Sciatic nerve (tissue), 2 donors: ENCODE measurements at regions not wholly inside any gene's neighbourhood (a gene's known extent, or its start where the extent isn't known, plus 50 kb on each side); places are given as distances from the start of the nearest gene placed in this dataset.

Source experiments
- ATAC-seq: fragments of 200-7000 bp; cut with Tn5 transposase; one replicate; pipeline ENCODE4 v1.9.1; 2020; ENCODE audit warnings: mild to moderate bottlenecking, moderate library complexity
- DNase-seq: peaks from one replicate; pipeline ENCODE4 v3.0.0-alpha.2; 2020; ENCODE audit warnings: low spot score
- intact Hi-C: fragments of 100-400 bp; cut with DNase I; formaldehyde crosslinking; loops from one replicate; pipeline ENCODE4 v1.14.2; 2022
- donor health status: DM: no; HTN: no; CAD: no.
- donor health status: DM: no; HTN: no; CAD: no.

DNA sequence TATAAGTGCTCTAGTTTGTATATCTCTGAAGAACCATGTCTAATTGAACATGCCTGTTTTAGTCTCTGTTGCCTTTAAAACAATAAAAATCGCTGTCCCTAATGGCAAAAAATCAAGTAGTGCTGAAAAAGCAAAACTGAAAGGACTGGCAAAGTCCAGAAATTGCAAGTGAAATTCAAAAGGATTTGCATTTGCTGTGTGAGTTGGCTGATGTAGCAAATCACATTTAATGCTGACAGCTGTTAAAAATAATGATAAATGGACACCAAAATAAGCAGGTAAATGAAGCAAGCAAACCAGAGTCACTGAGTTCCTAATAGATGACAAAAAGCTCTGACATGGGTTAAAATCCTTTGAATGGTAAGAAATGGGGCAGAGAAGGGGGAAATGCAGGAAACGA lies 874.1 kb downstream of the GRM8 start:
- ATAC-seq (no peak), DNase-seq (no peak)
- intact Hi-C loops = no loop called here

DNA sequence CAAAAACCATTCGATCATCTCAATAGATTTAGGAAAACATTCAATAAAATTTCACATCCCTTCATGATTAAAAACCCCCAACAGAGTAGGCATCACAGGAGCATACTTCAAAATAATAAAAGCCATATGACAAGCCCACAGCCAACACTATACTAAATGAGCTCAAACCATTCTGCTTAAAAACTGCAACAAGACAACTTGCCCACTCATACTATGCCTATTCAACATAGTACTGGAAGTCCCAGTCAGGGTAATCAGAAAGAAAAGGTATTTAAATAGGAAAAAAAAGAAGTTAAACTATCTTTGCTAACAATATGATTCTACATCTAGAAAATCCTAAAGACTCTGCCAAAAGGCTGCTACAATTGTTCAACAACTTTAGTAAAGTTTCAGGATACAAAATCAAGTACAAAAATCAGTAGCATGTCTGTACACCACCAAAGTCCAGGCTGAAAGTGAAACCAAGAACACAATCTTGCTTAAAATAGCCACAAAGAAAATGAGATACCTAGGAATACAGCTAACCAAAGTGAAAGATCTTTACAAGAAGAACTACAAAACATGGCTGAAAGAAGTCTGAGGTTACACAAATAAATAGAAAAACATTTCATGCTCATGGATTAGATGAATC lies 882.6 kb downstream of the GRM8 start:
- intact Hi-C loops = no loop called here
- DNase-seq (no peak), ATAC-seq (no peak)

DNA sequence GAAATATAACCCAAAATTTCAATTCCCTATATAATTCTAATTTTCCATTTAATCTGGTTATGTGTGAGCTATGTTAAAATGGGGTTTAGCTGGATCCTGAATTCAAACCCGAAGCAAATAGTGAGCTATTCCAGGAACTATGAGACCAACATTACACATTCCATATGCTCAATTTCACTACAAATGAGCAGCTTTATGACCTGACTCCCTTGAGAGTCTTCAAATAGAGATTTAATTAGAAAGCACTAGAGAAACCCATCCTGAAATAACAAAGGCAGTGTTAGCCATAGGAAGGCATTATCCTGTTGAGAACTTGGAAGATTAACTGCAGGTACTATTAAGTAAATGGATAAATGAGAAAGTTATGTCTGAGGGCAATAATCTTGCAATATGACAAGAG lies 890.0 kb downstream of the GRM8 start:
- ATAC-seq = no peak
- intact Hi-C loops = no loop called here

DNA sequence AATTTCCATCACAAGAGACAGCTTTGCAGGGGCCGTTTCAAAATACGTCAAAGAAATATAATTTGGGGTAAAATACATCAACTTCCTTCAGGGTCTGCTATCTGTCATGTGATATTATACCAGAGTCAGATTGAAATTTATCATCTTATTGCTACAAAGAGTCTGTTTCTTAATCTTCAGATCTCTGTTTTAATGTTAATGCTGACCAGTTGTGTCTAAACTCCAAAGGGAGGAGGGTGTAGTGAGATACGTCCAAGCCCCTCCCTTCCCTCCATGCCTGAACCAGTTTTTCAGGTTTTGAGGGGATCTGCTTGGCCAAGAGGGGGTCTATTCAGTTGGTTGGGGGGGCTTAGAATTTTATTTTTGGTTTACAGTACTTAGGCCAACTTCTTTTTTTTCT lies 891.6 kb downstream of the GRM8 start:
- ATAC-seq = no peak
- intact Hi-C loops = no loop called here
- DNase-seq = no peak

More for the DNA sequence above, 890.0 kb downstream of the GRM8 start:
- DNase-seq = no peak

DNA sequence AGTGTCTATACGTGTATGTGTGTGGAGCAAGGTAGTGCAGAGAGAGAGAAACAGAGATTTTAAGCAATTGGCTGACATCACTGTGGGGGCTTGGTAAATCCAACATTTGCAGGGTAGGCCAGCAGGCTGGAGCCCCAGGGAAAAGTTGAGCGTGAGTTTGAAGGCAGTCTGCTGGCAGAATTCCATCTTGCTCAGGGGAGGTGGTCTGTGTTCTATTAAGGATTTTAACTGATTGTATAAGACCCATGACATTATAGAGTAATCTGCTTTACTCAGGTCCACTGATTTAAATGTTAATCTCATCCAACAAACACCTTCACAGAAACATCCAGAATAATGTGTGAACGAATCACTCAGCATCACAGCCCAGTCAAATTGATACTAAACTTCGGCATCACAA lies 912.9 kb downstream of the GRM8 start:
- ATAC-seq (no peak), DNase-seq (no peak)
- intact Hi-C loops = no loop called here

DNA sequence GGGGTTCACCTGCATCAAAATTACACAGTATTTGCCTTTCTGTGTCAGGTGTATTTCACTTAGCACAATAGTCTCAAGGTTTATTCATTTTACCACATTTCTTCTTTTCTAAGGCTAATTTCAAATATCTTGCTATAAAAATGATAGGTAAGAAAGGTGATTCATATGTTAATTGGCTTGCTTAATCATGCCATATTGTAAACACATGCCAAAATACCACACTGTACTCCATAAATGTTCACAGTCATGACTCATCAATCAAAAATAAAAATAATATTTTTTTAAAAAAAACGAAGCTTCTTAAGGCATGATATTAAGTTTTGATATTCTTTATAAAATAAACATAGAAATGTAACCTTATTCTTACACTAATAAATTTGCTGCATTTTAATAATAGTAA lies 947.1 kb downstream of the GRM8 start:
- ATAC-seq = no peak
- DNase-seq = no peak
- intact Hi-C loops = no loop called here

DNA sequence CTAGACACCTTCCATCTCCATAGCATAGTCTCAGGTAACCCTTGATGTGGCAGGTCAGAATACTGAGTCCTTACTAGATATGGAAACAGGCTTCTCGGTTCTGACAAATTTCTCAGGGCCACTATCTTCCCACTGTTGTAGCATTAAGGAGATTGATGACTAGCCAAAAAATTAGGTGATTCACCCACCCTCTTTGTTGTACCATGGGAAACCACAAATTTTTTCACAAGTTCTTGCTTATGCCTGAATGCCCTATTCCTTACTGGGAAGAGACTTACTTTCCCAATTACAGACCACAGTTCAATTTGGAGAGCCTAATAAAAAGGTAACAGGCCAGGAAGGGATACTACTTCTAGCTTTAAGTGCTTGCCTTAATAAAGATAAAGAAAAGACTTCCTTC lies 948.8 kb downstream of the GRM8 start:
- no peak for ATAC-seq
- no peak for DNase-seq
- intact Hi-C loops = no loop called here

DNA sequence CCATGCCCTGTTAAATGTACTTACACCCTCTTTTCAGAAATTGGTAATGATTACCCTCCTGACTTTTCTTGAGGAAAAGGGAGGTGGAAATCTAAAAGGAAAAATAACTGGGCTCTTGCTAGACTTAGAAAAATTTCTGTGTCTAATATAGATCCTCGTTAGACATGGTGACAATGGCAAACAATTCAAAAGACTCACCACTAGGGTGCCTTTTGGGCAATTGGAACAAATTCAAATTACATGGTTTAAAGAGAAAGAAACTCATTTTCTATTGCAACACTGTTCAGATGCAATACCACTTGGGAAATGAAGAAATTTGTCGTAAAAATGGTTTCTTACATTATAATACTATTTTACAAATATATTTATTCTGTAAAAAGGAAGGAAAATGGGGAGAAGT lies 950.1 kb downstream of the GRM8 start:
- no peak for ATAC-seq
- intact Hi-C loops = no loop called here
- no peak for DNase-seq

DNA sequence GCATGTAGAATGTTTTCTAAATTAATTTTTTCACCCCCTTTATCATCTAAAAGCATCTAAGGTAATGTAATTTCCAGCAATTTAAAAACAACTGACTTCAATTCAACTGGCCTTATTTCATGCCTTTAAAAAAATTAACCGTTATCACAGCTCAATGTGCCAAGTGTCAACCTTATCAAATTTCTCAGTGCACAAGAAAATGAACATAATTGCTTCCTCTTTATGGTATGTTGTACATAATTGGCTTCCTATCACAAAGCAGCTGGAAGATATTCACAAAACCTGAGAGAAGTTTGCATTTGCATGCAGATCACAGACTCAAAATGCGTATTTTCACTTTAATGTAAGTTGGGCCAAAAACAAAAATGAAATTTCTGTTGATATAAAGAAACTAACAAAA lies 966.4 kb downstream of the GRM8 start:
- intact Hi-C loops = no loop called here
- no peak for ATAC-seq
- DNase-seq = no peak

DNA sequence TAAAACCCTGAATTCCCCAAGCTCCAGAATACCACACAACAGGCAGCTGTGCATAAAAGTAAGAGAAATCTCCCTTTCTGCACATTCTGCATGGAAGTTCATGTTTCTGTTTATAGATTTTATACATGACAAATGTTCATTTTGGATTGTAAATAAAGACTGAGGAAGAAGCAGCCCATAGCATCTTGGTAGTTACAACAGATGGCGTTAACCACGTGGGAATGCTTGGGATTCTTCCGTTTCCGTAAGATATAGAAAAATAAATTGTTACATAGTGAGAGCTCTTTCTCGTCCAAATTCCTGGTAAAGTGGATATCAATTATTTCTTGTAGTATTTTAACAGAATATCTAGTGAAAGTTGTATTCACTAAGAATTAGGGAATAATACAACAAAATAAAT lies 1016.5 kb downstream of the GRM8 start:
- DNase-seq = no peak
- ATAC-seq = no peak
- intact Hi-C loops = no loop called here

DNA sequence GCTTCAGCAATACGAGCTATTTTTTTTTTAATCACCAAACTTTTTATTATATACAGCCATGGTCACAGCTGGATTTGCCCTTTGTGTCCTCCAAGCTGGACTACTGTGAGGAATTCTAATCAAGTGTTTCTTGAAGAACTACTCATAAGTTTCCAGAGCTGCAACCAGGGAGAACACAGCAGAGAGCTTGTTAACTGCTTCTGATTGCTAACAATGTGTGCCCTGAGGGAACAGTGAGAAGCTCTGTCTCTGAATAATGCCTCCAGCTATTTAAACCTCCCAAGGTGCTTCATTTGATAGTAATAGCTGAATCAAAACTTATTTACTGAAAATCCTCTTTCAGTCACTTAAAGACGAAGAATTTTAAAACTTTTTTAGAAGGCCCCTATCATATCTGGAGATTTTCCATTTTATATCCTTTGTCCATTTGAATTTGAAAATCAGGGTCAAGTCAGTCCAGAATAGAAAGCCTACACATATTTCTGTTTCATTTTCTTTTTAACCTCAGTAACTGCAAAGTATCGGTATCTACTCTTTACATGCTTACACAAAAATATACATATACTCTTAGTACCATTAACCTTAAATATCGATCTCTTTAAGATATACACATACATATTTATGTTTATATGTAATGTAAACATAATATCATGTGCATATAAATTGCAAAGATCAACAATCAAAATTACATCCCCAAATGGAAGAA lies 1024.2 kb downstream of the GRM8 start:
- DNase-seq (no peak), ATAC-seq (no peak)
- intact Hi-C loops = no loop called here

DNA sequence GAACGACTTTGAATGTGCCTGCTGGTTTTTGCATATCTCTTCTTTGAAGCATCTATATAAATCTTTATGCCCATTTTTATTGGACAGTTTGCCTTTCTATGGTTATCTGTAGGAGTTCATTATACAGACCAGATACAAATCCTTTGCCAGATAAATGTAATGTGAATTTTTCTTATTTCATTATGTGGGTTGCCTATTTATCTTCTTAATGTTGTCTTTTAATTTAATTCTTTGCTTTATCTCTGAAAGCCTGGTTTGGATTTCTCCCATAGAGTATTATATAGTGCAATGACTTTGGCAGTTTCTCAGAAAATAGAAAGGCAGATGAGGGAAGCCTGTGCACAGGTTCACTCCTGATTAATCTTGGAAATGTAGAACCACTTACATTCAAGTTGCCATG lies 1025.1 kb downstream of the GRM8 start:
- intact Hi-C loops = no loop called here
- ATAC-seq (no peak), DNase-seq (no peak)

DNA sequence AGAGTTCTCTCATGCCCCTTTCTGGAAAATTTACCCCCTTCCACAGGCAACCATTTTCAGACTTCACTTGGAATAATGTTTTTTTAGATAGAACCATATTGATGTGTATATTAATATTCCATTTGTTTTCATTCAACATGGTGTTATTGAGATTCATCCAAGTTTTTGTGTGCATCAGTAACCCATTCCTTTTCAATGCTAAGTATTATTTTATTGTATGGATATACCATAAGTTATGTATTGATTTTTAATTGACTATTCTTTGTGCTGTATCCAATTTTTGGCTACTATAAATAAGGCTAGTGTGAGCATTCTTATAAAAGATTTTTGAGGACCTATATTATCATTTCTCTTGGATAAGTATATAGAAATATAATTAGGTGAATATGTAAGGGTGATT lies 1025.7 kb downstream of the GRM8 start:
- DNase-seq (no peak), ATAC-seq (no peak)
- intact Hi-C loops = no loop called here

DNA sequence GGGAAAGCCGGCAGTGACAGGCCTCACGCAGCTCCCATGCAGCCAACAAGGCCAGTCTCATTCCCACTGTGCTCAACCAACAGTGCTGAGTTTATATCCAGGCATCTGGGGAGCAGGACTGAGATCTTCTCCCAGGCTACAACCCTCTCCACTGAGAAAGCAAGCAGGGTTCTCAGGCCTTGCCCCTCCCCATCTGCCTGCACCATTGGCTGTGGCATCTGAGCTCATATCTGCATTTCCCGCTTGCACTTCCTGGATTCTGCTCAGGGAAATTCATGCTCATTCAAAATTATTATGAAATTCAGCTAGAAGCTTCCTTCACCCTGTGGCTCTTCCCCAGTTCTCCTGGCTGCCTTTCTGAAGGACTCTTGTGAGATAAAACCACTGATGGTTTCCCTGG lies 1029.0 kb downstream of the GRM8 start:
- intact Hi-C loops = no loop called here
- no peak for DNase-seq
- no peak for ATAC-seq

DNA sequence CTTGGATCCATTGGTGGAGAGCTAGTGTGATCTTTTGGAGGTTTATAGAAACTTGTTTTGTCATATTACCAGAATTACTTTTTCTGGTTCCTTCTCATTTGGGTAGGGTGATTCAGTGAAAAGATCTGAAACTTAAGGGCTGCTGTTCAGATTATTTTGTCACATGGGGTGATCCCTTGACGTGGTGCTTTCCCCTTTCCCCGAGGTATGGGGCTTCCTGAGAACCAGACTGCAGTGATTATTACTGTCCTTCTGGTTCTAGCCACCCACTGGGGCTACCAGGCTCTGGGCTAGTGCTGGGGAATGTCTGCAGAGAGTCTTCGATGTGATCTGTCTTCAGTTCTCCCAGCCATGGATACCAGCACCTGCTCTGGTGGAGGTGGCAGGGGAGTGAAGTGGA lies 1030.0 kb downstream of the GRM8 start:
- no peak for DNase-seq
- no peak for ATAC-seq
- intact Hi-C loops = no loop called here

DNA sequence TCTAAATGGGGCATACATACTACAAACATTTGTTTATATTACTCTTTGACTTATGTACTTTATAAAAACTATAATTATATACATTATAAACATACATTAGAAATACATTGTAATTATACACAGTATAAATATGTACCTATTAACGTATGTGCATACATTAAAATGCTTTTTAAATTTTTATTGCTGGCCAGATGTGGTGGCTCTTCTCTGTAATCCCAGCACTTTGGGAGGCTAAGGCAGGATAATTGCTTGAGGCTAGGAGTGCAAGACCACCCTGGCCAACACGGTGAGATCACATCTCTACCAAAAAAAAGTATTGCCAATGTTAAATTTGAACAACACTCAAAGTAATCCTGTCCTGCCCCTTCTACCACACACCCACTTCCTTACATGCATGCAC lies 1037.0 kb downstream of the GRM8 start:
- no peak for ATAC-seq
- intact Hi-C loops = no loop called here
- DNase-seq = no peak

DNA sequence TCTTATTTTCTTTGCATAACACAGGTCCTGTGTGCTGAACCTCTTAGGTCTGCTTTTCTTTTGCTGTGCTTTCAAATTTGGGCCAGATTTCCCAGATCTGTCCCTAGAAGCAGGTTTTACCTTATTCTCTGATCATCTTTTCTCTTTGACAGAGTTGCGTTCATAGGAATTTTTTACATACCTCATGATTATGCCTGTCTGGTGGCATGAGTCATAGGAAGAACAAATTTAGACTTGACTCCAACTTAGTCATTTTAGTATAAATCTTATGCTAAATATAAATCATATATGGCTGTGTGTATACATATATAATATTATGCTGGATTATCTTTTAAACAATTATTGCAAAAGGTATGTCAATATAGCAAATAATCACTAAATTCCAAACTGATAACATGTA lies 1038.9 kb downstream of the GRM8 start:
- DNase-seq = no peak
- intact Hi-C loops = no loop called here
- ATAC-seq = no peak

DNA sequence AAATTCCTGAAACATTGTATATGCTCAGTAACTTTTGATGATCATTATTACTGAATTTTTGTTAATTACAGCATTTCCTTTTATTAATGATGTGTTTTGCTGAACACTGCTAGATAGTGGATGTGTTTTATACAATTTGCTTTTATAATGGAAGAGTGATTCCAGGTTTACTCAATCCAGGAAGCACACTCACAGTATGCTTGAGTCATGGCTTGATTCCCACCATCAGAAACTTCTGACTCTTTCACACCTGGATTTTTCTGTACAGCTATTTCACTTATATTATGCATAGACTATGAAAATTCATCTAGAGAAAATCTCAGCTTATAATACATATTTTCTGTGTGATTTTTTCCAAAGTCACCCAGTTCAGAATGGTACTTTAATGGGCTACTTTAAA lies 1040.9 kb downstream of the GRM8 start:
- intact Hi-C loops = no loop called here
- ATAC-seq (no peak), DNase-seq (no peak)

DNA sequence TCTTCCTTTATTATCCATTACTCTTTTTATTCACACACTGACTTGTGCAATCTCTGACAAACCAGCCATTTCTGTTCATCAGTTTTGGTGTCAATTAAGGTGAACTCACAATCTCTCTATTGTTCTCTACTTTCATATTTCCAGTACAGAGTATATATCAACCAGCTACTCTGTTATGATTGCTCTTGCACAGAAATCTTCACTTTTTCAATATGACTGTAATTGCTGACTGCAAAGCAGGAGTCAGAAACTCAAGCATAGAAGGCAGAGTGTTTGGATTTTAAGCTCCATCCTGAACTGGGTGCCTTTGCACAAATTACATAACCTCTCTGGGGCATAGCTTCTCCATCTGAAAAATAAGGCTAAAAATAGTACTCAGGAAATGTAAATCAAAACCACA lies 1042.0 kb downstream of the GRM8 start:
- intact Hi-C loops = no loop called here

DNA sequence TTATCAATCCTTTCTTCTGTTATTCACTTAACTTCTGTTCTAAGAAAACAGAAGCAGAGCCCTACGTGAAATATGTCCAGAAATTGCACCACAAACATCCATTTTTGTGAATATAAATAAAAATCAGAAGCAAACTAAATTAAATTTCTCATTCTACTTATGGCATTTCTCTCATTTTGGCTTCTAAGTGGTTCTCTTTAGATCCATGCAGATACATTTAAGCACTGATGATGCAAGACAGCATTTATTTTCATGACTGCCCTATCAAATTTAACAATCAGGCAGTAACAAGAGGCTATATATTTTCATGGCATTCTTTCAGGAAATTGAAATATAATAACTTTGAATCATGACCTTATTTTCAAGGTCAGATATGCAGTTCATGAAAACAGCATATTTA lies 1049.6 kb downstream of the GRM8 start:
- DNase-seq = no peak
- ATAC-seq = no peak
- intact Hi-C loops = no loop called here

More for the DNA sequence above, 1042.0 kb downstream of the GRM8 start:
- no peak for DNase-seq
- ATAC-seq = no peak

DNA sequence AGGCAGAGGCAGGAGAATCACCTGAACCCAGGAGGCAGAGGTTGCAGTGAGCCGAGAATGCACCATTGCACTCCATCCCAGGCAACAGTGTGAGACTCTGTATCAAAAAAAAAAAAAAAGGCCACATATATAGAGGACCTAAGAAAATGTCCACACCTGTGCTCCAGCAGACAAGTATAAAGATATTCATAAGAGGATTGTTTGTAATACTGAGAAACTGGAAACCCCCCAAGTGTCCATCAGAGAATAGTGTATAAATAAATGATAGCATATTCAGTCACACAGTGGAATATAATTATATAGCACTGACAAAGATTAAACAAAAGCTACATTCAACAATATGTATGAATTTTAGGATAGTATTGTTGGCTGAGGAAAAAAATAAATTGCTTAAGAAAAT lies 1050.6 kb downstream of the GRM8 start:
- intact Hi-C loops = no loop called here
- ATAC-seq = no peak
- DNase-seq = no peak
